NCI-H460 (cell line): ENCODE measurements at regions not wholly inside any gene's neighbourhood (a gene's known extent, or its start where the extent isn't known, plus 50 kb on each side); places are given as distances from the start of the nearest gene placed in this dataset.
"Not testable (repeated sequence)": the region's sequence is repeated elsewhere in the genome, so short reads cannot be mapped to it uniquely, and the experiment has no call there.

ENCODE experiments used
- DNase-seq: peaks from one replicate; pipeline ENCODE4 v3.0.0-alpha.2; 2016; ENCODE audit warnings: low read depth; ENCODE audit errors: extremely low read depth

DNA sequence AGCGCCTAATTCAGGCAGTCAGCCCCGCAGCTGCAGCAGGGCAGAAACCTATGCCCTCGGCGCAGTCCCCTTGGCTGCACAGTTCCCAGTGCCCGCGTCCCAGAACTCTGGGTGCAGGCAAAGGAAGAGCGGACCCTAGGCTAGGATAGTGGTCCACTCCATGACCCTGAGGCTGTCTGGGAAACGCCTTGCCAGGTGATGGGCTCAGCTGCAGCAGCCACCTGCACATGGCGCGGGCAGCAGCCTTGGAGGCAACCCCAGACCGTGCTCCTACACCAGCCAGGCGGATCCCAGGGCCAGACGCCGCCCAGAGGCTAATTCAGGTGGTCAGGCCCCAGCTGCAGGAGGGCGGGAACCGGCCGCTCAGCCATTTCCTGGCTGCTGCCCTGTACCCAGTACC lies 83.0 kb downstream of the POTEC start:
- DNase-seq: not testable (repeated sequence)

GRCh38 chr18:14459826-14460225 lies 83.6 kb downstream of the POTEC start:
- DNase-seq: not testable (repeated sequence)

GRCh38 chr18:14458009-14458945 lies 85.1 kb downstream of the POTEC start:
- DNase-seq: not testable (repeated sequence)

GRCh38 chr18:14450637-14451009 lies 92.8 kb downstream of the POTEC start:
- DNase-seq: not testable (repeated sequence)

DNA sequence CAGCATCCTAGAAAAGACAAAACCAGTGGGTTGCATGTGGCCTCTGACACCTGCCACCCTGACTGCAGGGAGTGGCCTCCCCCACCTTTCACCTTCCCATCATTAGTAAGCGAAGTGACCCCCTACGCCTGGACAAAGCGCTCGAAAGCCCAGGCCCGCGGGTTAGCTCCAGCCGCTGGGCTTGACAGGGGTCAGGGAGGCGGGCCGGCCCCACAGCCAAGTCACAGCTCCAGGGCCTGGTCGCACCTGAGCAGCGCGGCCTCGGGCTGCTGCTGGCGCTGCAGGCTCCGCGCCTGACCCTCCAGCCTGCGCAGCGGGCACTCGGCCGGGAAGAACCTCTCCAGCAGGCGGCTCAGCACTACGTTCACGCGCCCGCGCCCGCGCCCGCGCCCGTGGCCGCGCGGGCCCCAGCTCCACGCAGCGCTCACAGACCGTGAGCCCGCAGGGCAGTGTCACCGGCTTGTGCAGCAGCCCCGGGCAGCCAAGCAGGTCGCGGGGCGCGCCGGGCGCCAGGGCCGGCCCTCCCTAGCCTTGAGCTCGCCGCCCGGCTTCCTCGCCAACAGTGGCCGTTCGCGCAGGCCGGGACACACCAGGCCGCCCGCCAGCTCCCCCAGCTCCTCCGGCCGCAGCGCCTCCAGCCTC lies 93.3 kb downstream of the POTEC start:
- not testable (repeated sequence) for DNase-seq

GRCh38 chr18:14449062-14449461 lies 94.3 kb downstream of the POTEC start:
- not testable (repeated sequence) for DNase-seq

GRCh38 chr18:14447715-14448114 lies 95.7 kb downstream of the POTEC start:
- not testable (repeated sequence) for DNase-seq

- not testable (repeated sequence) for DNase-seq
Measured at GRCh38 chr18:14435460-14435859, 107.9 kb downstream of the POTEC start.

- DNase-seq: not testable (repeated sequence)
Measured at GRCh38 chr18:14432371-14432770, 111.0 kb downstream of the POTEC start.

DNA sequence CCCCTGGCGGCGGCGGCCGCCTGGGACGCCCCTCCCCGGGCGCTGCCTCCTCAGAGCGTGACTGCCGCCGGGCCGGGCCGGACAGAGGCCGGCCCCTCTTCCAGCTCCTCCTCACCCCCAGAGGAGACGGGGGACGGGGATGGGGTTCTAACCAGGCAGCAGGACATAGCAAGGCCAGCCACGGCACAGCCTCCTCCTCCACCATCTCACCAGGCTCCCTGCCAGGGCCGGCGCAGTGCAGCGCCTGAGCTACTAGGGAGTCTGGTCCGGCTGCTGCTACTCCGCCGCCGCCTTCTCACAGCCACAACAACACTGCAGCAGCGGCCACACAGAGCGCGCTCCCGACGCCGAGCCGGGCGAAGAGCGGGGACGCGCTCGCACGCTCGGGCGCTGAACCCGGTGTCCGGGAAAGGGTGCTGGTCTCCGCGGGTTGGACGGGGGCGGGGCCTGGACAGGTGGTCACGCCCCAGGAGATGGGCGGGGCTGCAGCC lies 112.3 kb downstream of the POTEC start:
- peak; percentile 55 for DNase-seq

- peak; percentile 0 for DNase-seq
Measured at GRCh38 chr18:14415806-14416205, 127.6 kb downstream of the POTEC start.

DNA sequence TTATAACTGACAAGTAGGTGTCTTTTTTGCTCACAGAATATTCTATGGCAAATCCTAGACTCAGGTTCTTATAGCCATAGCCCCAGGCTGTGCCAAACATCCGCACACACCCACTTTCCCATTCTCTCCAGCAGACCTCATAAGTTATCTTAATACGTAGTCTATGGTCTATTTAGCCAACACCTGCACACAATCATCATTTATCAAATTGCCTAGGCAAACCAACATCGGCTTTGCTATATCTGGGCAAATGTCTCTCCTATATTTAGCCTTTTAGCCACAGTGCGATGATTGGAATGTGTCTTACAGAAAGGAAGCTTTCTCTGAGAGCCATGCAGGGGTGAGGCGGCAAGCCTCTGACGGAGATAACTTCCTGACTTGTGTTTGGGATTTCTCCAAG lies 128.0 kb downstream of the POTEC start:
- DNase-seq: not testable (repeated sequence)

DNA sequence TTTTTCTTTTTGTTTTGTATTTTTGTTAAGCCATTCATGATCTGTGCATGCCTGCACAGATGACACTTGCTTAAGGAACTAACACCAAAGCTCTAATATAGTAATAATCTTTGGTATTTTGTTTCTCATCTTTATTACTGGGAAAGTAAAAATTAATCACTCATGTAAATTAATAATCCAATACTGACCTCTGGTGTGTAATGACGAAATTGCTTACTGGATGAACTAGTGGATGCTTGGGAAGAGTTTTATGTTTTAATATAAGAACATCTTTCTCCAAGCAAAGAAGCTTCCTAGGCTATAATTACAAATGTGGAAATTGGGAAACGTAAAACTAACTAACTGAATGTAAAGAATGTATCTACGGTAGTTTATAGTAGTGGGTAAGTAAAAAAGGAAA lies 147.9 kb downstream of the POTEC start:
- DNase-seq: not testable (repeated sequence)

DNA sequence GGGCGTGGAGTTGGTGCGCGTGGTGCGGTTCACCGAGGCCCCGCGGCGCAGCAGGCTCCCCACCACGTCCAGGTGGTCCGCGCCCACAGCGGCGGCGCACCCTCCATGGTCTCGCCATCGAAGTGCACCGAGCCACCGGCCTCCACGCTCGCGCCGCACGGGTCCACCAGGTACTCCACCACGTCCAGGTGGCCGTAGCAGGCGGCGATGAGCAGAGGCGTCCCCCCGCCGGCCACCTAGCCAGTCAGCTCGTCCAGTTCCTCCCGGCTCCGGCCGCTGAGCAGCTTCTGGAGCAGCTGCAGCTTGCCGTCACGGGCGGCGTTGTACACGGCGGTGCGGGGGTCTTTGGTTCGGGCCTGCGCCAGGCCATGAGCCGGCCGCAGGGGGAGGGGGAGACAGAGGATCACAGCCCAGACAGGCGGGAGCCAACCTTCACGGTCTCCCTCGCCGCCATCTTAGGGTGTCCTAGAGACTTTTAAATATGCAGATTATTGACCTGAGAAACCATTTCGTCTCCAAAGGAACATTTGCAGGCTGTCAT lies 149.8 kb downstream of the POTEC start:
- DNase-seq: not testable (repeated sequence)

- not testable (repeated sequence) for DNase-seq
Measured at GRCh38 chr18:14392604-14393003, 150.8 kb downstream of the POTEC start.

GRCh38 chr18:14384961-14385360 lies 158.4 kb downstream of the POTEC start:
- DNase-seq: not testable (repeated sequence)

GRCh38 chr18:14382666-14383065 lies 160.7 kb downstream of the POTEC start:
- DNase-seq: not testable (repeated sequence)

DNA sequence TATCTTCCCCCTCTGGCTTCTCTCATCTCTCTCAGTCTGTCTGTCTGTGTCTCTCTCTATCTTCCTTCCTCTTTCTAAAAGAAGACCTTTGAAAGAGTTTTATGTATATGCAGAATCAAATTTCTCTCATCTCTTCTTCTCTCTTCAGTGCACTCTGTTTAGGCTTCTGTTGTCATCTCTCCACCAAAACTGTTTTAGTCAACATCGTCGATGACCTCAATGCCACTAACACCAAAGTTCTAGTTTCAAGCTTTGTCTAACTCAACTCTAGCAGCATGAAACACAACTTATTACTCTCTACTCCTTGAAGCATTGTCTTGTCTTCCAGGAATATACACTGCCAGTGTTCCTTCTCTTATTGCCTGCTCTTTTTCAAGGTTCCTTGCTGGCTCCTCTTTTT lies 163.9 kb downstream of the POTEC start:
- DNase-seq: not testable (repeated sequence)

DNA sequence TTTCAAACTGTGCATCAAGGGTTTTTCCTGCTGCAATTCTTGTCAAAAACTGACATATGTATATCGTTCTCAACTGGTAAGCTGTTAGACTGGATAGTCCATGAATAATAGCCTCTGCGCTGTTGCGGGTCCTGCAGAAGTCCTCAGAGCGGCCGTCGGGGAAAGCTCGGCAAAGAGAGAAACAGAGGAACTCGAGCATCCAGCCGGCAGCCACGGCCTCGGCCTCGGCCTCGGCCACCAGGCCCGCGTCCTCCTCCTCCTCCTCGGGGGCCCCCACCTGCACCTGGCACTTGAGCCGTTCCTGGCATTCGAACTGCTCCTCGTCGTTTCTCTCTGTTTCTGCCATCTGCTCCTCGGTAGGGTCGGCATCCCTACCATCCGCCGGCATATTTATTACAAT lies 165.0 kb downstream of the POTEC start:
- DNase-seq: not testable (repeated sequence)

DNA sequence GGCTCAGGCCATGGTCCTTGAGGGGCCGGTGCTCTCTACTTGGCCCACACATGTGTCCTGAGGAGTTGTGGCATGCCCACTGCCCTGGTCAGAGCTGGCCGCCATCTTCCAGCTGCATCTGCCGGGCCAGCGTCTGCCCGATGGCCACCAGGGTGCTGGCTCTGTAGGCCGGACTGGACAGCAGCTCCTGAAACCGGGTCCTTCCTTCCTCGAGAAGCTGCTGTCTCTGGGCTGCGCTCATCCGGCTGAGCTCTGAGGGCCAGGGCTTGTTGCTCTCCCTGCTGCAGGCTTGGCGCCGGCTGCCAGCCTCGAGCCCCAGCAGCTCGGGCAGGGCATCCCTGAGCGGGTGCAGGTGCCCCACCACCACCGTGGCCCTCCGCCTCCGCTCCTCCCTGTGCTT lies 182.1 kb downstream of the POTEC start:
- not testable (repeated sequence) for DNase-seq
